ENCODE measurements at regions not wholly inside any gene's neighbourhood (a gene's known extent, or its start where the extent isn't known, plus 50 kb on each side); places are given as distances from the start of the nearest gene placed in this dataset.
A peak's percentile ranks its signal among the peaks of the same experiment; 100 is the strongest.

DNA sequence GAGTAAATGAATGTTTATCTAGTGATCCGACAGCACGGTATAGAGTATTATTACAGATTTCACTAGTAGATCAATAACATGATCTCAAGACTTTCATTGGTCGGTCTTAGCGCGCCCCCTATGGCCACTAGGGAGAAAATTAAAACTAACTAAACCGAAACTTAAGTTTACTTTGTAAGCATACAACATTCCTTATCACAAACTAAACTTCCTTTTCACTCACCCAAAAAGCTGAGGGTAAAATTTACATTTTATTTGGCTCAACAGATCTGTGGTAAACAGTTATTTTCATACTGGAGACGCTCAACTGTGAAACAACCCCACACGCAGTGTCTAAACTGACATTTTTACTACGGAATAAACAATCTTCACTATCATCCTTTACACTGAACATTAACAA is 215.6 kb upstream of the MAP2 start:
- Histone ChIP-seq H3K9ac (ENCODE audit: low read length) (no peak overlapping the region), H3K27ac (ENCODE audit: low read length) (no peak overlapping the region), H2AFZ (ENCODE audit: low read depth, low read length) (no peak overlapping the region), H3K79me2 (replicated peaks; ENCODE audit: insufficient read depth, low read length) (no peaks in the 10 kb centered on the region), H3K4me3 (ENCODE audit: low read length) (no peak overlapping the region), H3K27me3 (ENCODE audit: insufficient read depth, low read depth, low read length) (no peaks in the 10 kb centered on the region), H3K9me3 (ENCODE audit: low read length) (no peaks in the 10 kb centered on the region), H3F3A (ENCODE audit: insufficient read depth, low read length, poor library complexity, severe bottlenecking) (no peaks in the 10 kb centered on the region), H3K4me2 (ENCODE audit: low read length) (no peak overlapping the region), H3K9me2 (ENCODE audit: insufficient read depth, low read length) (no peaks in the 10 kb centered on the region), H3K36me3 (ENCODE audit: insufficient read depth, low read length) (no peaks in the 10 kb centered on the region), H4K20me1 (ENCODE audit: insufficient read depth) (no peaks in the 10 kb centered on the region)
- TF ChIP-seq CTCF (IDR thresholded peaks at IDR 0.05; ENCODE audit: poor library complexity, severe bottlenecking) (peak; percentile 56), SMC3 (conservative IDR thresholded peaks at IDR 0.05; ENCODE audit: poor library complexity) (peak; percentile 51), EZH2 (IDR thresholded peaks at IDR 0.05; ENCODE audit: borderline replicate concordance, insufficient read depth, low read length, poor library complexity, severe bottlenecking) (no peak), TAF1 (IDR thresholded peaks at IDR 0.05; ENCODE audit: low read depth) (no peak), POLR2AphosphoS5 (IDR thresholded peaks at IDR 0.05) (no peak), REST (IDR thresholded peaks at IDR 0.05; ENCODE audit: borderline replicate concordance) (no peak), RAD21 (conservative IDR thresholded peaks at IDR 0.05) (peak; percentile 62), EP300 (conservative IDR thresholded peaks at IDR 0.05; ENCODE audit: poor library complexity, severe bottlenecking) (no peak)

- H3K79me2 ChIP-seq (replicated peaks; ENCODE audit: insufficient read depth, low read length): no peaks in the 10 kb centered on the region
- no peaks in the 10 kb centered on the region for H3K9me3 ChIP-seq (ENCODE audit: low read length)
- H3K36me3 ChIP-seq (ENCODE audit: insufficient read depth, low read length): no peaks in the 10 kb centered on the region
- H3K27ac ChIP-seq (ENCODE audit: low read length): no peak overlapping the region
- no peak overlapping the region for H3K4me2 ChIP-seq (ENCODE audit: low read length)
- H3K27me3 ChIP-seq (ENCODE audit: insufficient read depth, low read depth, low read length): no peaks in the 10 kb centered on the region
- no peaks in the 10 kb centered on the region for H3K9me2 ChIP-seq (ENCODE audit: insufficient read depth, low read length)
- H2AFZ ChIP-seq (ENCODE audit: low read depth, low read length): no peak overlapping the region
- TF ChIP-seq CTCF (IDR thresholded peaks at IDR 0.05; ENCODE audit: poor library complexity, severe bottlenecking) (no peak), MXI1 (conservative IDR thresholded peaks at IDR 0.05; ENCODE audit: poor library complexity, severe bottlenecking) (no peak), POLR2AphosphoS5 (IDR thresholded peaks at IDR 0.05) (no peak), SMC3 (conservative IDR thresholded peaks at IDR 0.05; ENCODE audit: poor library complexity) (no peak), TAF1 (IDR thresholded peaks at IDR 0.05; ENCODE audit: low read depth) (no peak), REST (IDR thresholded peaks at IDR 0.05; ENCODE audit: borderline replicate concordance) (no peak), RAD21 (conservative IDR thresholded peaks at IDR 0.05) (no peak), EP300 (conservative IDR thresholded peaks at IDR 0.05; ENCODE audit: poor library complexity, severe bottlenecking) (no peak), EZH2 (IDR thresholded peaks at IDR 0.05; ENCODE audit: borderline replicate concordance, insufficient read depth, low read length, poor library complexity, severe bottlenecking) (no peak)
- H3F3A ChIP-seq (ENCODE audit: insufficient read depth, low read length, poor library complexity, severe bottlenecking): no peaks in the 10 kb centered on the region
- no peak overlapping the region for H3K9ac ChIP-seq (ENCODE audit: low read length)
- no peaks in the 10 kb centered on the region for H4K20me1 ChIP-seq (ENCODE audit: insufficient read depth)
- H3K4me3 ChIP-seq (ENCODE audit: low read length): no peak overlapping the region
Observed at GRCh38 chr2:209209943-209210342, 213.9 kb upstream of the MAP2 start.
